DOHH2 (cell line): ENCODE measurements at regions not wholly inside any gene's neighbourhood (a gene's known extent, or its start where the extent isn't known, plus 50 kb on each side); places are given as distances from the start of the nearest gene placed in this dataset.

Experiments used
- EZH2phosphoT487 ChIP-seq: fragments of 200-600 bp; sonication (generic); IDR thresholded peaks from 2 replicates; pipeline ENCODE4 v1.6.1; 2017; ENCODE audit warnings: borderline replicate concordance, mild to moderate bottlenecking, antibody characterized with exemption, low read length, moderate library complexity, mixed read lengths
- TF ChIP-seq, protein P1 (sequence below): fragments of 200-600 bp; sonication (generic); IDR thresholded peaks from one replicate; pipeline ENCODE4 v1.5.1; 2014; ENCODE audit warnings: antibody characterized with exemption, mild to moderate bottlenecking, low read depth, low read length; ENCODE audit not compliant: poor library complexity, severe bottlenecking

DNA sequence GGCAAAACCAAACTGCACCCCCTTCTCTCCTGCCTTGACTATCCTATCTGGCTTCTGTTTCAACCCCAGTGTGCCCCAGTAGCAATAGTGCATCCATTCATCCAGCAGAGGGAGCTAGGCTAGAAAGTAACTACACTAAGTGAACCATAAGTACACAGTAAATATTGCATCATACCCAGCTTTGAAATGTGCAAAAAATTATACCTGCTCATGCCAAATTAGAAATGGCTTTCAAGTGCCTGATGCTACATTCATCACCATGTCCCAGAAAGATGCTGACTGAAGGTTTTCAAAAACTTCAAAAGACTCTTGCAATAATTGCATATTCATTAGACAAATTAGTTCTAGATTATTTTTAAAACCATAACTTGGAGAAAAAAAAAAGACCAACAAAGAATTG, 153.5 kb downstream of the PRELID2 start:
- TF ChIP-seq, protein P1, sequence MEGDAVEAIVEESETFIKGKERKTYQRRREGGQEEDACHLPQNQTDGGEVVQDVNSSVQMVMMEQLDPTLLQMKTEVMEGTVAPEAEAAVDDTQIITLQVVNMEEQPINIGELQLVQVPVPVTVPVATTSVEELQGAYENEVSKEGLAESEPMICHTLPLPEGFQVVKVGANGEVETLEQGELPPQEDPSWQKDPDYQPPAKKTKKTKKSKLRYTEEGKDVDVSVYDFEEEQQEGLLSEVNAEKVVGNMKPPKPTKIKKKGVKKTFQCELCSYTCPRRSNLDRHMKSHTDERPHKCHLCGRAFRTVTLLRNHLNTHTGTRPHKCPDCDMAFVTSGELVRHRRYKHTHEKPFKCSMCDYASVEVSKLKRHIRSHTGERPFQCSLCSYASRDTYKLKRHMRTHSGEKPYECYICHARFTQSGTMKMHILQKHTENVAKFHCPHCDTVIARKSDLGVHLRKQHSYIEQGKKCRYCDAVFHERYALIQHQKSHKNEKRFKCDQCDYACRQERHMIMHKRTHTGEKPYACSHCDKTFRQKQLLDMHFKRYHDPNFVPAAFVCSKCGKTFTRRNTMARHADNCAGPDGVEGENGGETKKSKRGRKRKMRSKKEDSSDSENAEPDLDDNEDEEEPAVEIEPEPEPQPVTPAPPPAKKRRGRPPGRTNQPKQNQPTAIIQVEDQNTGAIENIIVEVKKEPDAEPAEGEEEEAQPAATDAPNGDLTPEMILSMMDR, result peak; percentile 89
- no peak for TF ChIP-seq EZH2phosphoT487
